Progenitor cell of endocrine pancreas (in vitro differentiated cells): ENCODE measurements at regions not wholly inside any gene's neighbourhood (a gene's known extent, or its start where the extent isn't known, plus 50 kb on each side); places are given as distances from the start of the nearest gene placed in this dataset.

ENCODE experiments used
- DNase-seq: peaks from one replicate; pipeline ENCODE4 v3.0.0; 2021; ENCODE audit warnings: low spot score; ENCODE audit not compliant: unreplicated experiment
- H3K27ac Mint-ChIP-seq: 2 replicates; pipeline ENCODE4 v1.8.0; 2021; ENCODE audit warnings: mild to moderate bottlenecking, moderate library complexity, mixed read lengths
- H3K27me3 Mint-ChIP-seq: 2 replicates; pipeline ENCODE4 v1.8.0; 2021; ENCODE audit warnings: mixed read lengths
- H3K36me3 Mint-ChIP-seq: 2 replicates; pipeline ENCODE4 v1.8.0; 2022; ENCODE audit warnings: mixed read lengths; ENCODE audit not compliant: insufficient read depth
- H3K4me1 Mint-ChIP-seq: 2 replicates; pipeline ENCODE4 v1.8.0; 2021; ENCODE audit warnings: low read depth, mixed read lengths
- H3K4me3 Mint-ChIP-seq: 2 replicates; pipeline ENCODE4 v1.8.0; 2021; ENCODE audit warnings: low read depth, mild to moderate bottlenecking, moderate library complexity, mixed read lengths
- H3K9me3 Mint-ChIP-seq: 2 replicates; pipeline ENCODE4 v1.8.0; 2021; ENCODE audit warnings: low read depth, mixed read lengths
- TF ChIP-seq, protein P1 (sequence below): fragments of 200-600 bp; sonication (generic); IDR thresholded peaks from one replicate; pipeline ENCODE4 v1.5.0; 2021; ENCODE audit warnings: antibody characterized with exemption, mild to moderate bottlenecking; ENCODE audit not compliant: unreplicated experiment

DNA sequence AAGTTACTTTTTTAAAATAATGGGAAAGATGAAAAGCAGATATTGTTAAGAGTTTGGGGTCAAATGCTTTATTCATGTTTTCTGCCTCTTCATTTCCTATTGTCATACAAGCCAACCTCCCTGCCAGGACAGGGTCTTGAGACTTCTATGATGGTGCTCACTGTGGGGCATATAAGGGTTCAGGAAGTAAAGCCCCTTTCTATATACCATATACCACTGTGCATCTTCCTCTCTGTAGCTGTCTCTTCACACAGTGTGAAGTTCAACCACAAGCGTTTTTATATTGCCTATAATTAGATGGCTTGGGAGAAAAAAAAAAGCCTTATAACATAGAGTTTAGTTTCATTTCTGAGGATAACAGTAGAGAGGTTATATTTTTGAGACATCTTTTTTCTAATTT is 389.8 kb upstream of the SORCS1 start:
- H3K4me1 Mint-ChIP-seq, result no peaks in the 10 kb centered on the region

DNA sequence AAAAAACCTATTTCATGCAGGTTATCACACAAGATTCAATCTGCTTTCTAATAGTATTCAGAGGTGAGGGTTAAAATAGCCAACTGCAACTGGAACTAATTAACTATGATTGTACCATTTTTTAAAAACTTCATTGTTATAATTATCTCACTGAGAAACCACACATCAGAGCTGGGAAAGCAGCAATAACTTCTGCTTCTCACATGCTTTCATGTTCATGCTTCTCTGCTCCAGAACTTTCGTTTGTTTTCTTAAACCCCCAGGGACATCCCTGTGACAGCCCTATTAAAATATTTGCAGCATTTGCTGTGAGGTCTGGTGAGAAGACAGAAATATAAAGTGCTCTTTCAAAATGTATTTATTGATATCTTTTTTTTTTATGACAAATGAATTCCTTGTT is 389.0 kb upstream of the SORCS1 start:
- H3K36me3 Mint-ChIP-seq, result no peaks in the 10 kb centered on the region
- no peak overlapping the region for H3K4me3 Mint-ChIP-seq
- H3K4me1 Mint-ChIP-seq, result no peaks in the 10 kb centered on the region
- H3K9me3 Mint-ChIP-seq, result peaks cover 11% of the 10 kb centered on the region
- H3K27me3 Mint-ChIP-seq, result no peaks in the 10 kb centered on the region
- TF ChIP-seq, protein P1, sequence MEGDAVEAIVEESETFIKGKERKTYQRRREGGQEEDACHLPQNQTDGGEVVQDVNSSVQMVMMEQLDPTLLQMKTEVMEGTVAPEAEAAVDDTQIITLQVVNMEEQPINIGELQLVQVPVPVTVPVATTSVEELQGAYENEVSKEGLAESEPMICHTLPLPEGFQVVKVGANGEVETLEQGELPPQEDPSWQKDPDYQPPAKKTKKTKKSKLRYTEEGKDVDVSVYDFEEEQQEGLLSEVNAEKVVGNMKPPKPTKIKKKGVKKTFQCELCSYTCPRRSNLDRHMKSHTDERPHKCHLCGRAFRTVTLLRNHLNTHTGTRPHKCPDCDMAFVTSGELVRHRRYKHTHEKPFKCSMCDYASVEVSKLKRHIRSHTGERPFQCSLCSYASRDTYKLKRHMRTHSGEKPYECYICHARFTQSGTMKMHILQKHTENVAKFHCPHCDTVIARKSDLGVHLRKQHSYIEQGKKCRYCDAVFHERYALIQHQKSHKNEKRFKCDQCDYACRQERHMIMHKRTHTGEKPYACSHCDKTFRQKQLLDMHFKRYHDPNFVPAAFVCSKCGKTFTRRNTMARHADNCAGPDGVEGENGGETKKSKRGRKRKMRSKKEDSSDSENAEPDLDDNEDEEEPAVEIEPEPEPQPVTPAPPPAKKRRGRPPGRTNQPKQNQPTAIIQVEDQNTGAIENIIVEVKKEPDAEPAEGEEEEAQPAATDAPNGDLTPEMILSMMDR, result no peak
- no peak for DNase-seq
- H3K27ac Mint-ChIP-seq, result no peak overlapping the region

More for the DNA sequence above, 389.8 kb upstream of the SORCS1 start:
- H3K27ac Mint-ChIP-seq, result no peak overlapping the region
- peaks cover 11% of the 10 kb centered on the region for H3K9me3 Mint-ChIP-seq
- H3K4me3 Mint-ChIP-seq, result no peak overlapping the region
- H3K27me3 Mint-ChIP-seq, result no peaks in the 10 kb centered on the region
- DNase-seq, result no peak
- TF ChIP-seq, protein P1, result no peak
- no peaks in the 10 kb centered on the region for H3K36me3 Mint-ChIP-seq

DNA sequence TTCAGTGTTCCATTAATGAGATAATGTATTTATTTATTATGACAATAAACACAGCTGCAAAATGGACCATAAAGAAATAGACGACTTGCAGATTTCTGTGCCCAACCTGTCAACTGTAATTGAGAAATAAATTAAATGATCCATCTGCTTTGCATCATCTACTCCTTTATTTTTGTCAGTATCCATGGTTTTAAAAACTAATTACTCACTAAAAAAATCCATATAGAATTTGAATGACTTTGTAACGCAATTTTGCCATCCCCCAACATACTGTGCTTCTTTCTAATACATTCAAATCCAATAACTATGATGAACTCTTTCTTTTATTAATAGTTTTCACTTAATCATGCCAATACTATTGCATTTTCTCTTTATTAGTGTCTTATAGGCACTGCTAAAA is 388.5 kb upstream of the SORCS1 start:
- Mint-ChIP-seq H3K36me3 (no peaks in the 10 kb centered on the region), H3K9me3 (peaks cover 11% of the 10 kb centered on the region), H3K4me1 (no peaks in the 10 kb centered on the region), H3K4me3 (no peak overlapping the region), H3K27me3 (no peaks in the 10 kb centered on the region), H3K27ac (no peak overlapping the region)
- no peak for DNase-seq
- TF ChIP-seq, protein P1, result no peak

DNA sequence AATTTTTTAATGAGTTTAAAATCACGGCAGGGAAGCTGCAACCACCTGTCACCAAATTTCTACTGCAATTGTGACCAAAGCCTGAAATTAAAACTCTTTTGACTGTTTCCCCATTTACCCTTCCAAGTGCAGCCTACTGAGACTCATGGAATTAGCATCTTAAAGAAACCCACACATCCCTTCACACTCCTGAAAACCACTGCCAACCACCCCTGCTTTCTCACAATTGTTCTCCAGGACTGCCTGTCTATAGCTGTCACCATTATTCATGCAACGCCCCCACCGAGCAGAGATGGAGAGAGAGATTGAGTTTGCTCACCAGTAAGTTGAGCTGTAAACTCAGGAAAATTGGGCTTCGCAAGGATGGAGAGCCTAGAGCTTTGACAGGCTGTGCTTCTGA is 383.8 kb upstream of the SORCS1 start:
- no peak for DNase-seq
- H3K27ac Mint-ChIP-seq, result no peak overlapping the region
- no peaks in the 10 kb centered on the region for H3K27me3 Mint-ChIP-seq
- H3K36me3 Mint-ChIP-seq, result no peaks in the 10 kb centered on the region
- no peaks in the 10 kb centered on the region for H3K4me1 Mint-ChIP-seq
- H3K4me3 Mint-ChIP-seq, result no peak overlapping the region
- H3K9me3 Mint-ChIP-seq, result peaks cover 11% of the 10 kb centered on the region
- TF ChIP-seq, protein P1, result no peak

DNA sequence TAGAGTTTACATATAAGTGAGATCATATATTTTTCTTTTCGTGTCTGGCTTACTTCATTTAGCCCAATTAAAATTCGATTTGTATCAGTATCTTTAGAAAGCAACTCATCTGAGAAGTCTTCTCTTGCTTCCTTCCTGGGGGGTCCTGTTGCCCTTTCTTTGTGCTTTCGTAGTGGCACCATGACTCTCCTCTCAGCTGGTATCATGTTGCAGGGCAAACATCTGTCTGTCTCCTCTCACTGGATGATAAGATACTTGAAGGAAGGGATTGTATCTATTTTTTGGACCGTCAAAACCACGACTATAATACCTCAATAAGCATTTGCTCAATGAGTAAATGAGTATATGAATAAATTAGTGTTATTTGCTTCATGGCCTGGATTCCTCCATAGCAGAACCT is 382.5 kb upstream of the SORCS1 start:
- Mint-ChIP-seq H3K4me3 (no peak overlapping the region), H3K27me3 (no peaks in the 10 kb centered on the region), H3K9me3 (peaks cover 11% of the 10 kb centered on the region), H3K36me3 (no peaks in the 10 kb centered on the region), H3K4me1 (no peaks in the 10 kb centered on the region), H3K27ac (no peak overlapping the region)
- TF ChIP-seq, protein P1, result no peak
- no peak for DNase-seq

DNA sequence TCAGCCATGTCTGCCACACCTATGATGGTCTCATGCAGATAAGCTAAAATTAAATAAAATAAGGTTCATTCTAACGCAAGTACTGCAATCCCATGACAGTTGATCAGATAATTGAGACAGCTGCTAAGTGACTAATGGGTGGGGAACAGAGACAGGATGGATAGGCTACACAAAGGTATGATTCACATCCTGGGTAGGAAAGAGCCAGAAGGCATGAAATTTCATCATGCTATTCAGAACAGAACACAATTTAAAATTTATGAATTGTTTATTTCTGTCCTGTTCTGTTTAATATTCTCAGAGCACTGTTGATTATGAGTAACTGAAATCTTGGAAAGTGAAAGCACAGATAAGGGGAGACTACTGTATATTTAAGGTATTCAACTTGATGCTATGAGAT is 381.8 kb upstream of the SORCS1 start:
- DNase-seq, result no peak
- no peaks in the 10 kb centered on the region for H3K36me3 Mint-ChIP-seq
- no peaks in the 10 kb centered on the region for H3K27me3 Mint-ChIP-seq
- H3K4me1 Mint-ChIP-seq, result no peaks in the 10 kb centered on the region
- peaks cover 11% of the 10 kb centered on the region for H3K9me3 Mint-ChIP-seq
- no peak overlapping the region for H3K27ac Mint-ChIP-seq
- TF ChIP-seq, protein P1, result no peak
- H3K4me3 Mint-ChIP-seq, result no peak overlapping the region
